Psoas muscle (tissue), 7 donors: ENCODE measurements at regions not wholly inside any gene's neighbourhood (a gene's known extent, or its start where the extent isn't known, plus 50 kb on each side); places are given as distances from the start of the nearest gene placed in this dataset.

ENCODE experiments used
- ATAC-seq, 4 donors: fragments of 200-7000 bp; cut with Tn5 transposase; one replicate each; pipeline ENCODE4 v1.9.1; 2020; ENCODE audit warnings: moderate library complexity in 3 of 4, mild to moderate bottlenecking in 2 of 4
- DNase-seq, 2 donors: peaks; one replicate each; pipeline ENCODE4 v3.0.0-alpha.2; 2020
- H3K27ac ChIP-seq: fragments of 200-600 bp; one replicate; pipeline ENCODE4 v1.8.0; 2022
- H3K27me3 ChIP-seq, 3 donors: fragments of 200-600 bp in 1 of 3; one replicate each; pipeline versions ENCODE4 v1.6.1 to v1.8.0; 2013 to 2022; ENCODE audit warnings: low read length in 2 of 3, mild to moderate bottlenecking in 2 of 3, moderate library complexity in 1 of 3; ENCODE audit not compliant: insufficient read depth in 3 of 3
- H3K36me3 ChIP-seq, 2 donors: fragments of 200-600 bp in 1 of 2; one replicate each; pipeline versions ENCODE4 v1.6.1 to v1.8.0; 2013 to 2022; ENCODE audit warnings: low read depth in 1 of 2, mild to moderate bottlenecking in 1 of 2, moderate library complexity in 1 of 2; ENCODE audit not compliant: insufficient read depth in 1 of 2
- H3K4me1 ChIP-seq: fragments of 200-600 bp; one replicate; pipeline ENCODE4 v1.8.0; 2022
- H3K4me3 ChIP-seq: fragments of 200-600 bp; one replicate; pipeline ENCODE4 v1.8.0; 2022; ENCODE audit warnings: mild to moderate bottlenecking
- H3K9me3 ChIP-seq: fragments of 200-600 bp; one replicate; pipeline ENCODE4 v1.8.0; 2022
- CTCF ChIP-seq: fragments of 200-600 bp; IDR thresholded peaks from one replicate; pipeline ENCODE4 v1.8.0; 2022; ENCODE audit warnings: antibody characterized with exemption
- WGBS, 3 donors: extraction: QIAGEN DNeasy Blood & Tissue Kit; methylation state at CpG; one replicate each; pipeline versions ENCODE4 v1.1.6 to v1.1.7; 2013; 5-methylcytosine and 5-hydroxymethylcytosine counted together
- intact Hi-C, 2 donors: fragments of 100-400 bp; cut with DNase I; formaldehyde crosslinking; loops; one replicate each; pipeline versions ENCODE4 v1.11.0 to v1.14.2; 2022
- donor health status: healthy with polysubstance abuse.
- donor health status: DM: no; HTN: no; CAD: no; lungs with moderate emphysema.
- donor health status: Bipolar disorder and iron deficiency.
- donor health status: healthy.
- donor health status: DM: yes; HTN: yes; CAD: no.
- donor health status: DM: no; HTN: no; CAD: no.
- donor health status: DM: yes; HTN: yes; CAD: no.

- no peaks in the 10 kb centered on the region for H3K4me1 ChIP-seq
- no peaks in the 10 kb centered on the region for H3K36me3 ChIP-seq
- WGBS, 3 donors: 64 to 71% (median 64%) methylated on average over 4 of the region's 4 CpGs
- ATAC-seq (no peak), DNase-seq (no peak)
- H3K9me3 ChIP-seq: no peaks in the 10 kb centered on the region
- no peak overlapping the region for H3K4me3 ChIP-seq
- intact Hi-C loops: no loop called here
- H3K27ac ChIP-seq: no peak overlapping the region
- no peak for TF ChIP-seq CTCF
- no peaks in the 10 kb centered on the region for H3K27me3 ChIP-seq
Measured at GRCh38 chr3:170766823-170767575, 103.0 kb downstream of the RPL22L1 start.

- ATAC-seq (no peak), DNase-seq (no peak)
- H3K27ac ChIP-seq: no peak overlapping the region
- H3K4me1 ChIP-seq: no peaks in the 10 kb centered on the region
- intact Hi-C loops: no loop called here
- TF ChIP-seq CTCF: no peak
- H3K4me3 ChIP-seq: no peak overlapping the region
- no peaks in the 10 kb centered on the region for H3K36me3 ChIP-seq
- no peaks in the 10 kb centered on the region for H3K27me3 ChIP-seq
- no peaks in the 10 kb centered on the region for H3K9me3 ChIP-seq
- WGBS, 3 donors: 82 to 91% (median 88%) methylated on average over 3 of the region's 3 CpGs
Measured at GRCh38 chr3:170766253-170766652, 103.7 kb downstream of the RPL22L1 start.

DNA sequence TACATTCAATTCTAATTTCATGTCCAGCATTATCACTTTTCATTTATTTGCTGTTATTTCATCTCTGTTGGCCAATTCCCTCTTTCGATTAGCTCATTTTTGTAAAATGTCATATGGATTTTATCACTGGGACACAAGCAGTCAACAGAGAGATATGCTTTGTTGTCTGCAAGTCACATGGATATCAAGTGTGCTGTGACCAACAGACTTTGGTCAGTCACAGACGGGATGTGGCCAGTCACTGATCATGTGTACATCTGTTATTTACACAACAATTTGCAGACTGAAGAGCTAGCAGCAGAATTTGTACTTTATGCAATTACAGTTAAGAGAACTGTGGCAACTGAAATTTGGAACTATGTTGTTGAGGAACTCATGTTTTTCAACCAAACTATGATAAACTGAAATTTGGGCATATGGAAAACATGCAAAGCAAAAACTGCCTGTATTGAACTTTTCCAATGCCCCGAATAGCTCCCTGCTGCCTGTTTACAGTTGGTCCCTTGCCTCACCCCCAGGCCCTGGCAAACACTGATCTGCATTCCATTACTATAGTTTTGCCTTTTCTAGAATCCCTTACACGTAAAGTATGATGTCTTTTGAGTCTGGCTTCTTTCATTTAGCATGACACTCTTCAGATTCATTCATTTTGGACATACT is 104.4 kb downstream of the RPL22L1 start:
- DNase-seq: no peak
- Histone ChIP-seq H3K36me3 (no peaks in the 10 kb centered on the region), H3K9me3 (no peaks in the 10 kb centered on the region), H3K27ac (no peak overlapping the region), H3K27me3 (no peaks in the 10 kb centered on the region), H3K4me1 (no peaks in the 10 kb centered on the region), H3K4me3 (no peak overlapping the region)
- no peak for TF ChIP-seq CTCF
- 62 to 65% (median 65%) methylated on average over 4 of the region's 4 CpGs for WGBS, 3 donors
- intact Hi-C loops: no loop called here
- no peak for ATAC-seq

DNA sequence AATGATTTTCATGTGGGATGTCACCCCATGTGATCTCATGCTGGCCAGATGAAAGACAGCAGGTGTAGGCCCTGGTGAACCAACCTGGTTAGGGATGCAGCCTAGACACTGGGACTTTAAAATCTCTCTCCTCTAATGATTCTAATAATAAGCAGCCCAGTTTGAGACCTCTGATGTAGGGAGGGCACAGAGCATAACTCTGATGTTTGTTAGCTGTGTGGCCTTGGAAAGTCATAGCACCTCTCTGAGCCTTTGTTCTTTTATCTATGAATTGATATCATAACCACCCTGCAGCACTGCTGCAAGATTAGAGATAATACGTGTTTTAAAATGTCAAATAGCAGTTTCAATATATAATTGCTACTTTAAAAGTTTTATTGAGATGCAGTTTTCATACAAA is 106.0 kb downstream of the RPL22L1 start:
- 81 to 83% (median 81%) methylated on average over 1 of the region's 1 CpG for WGBS, 3 donors
- Histone ChIP-seq H3K9me3 (no peaks in the 10 kb centered on the region), H3K36me3 (no peaks in the 10 kb centered on the region), H3K4me1 (no peaks in the 10 kb centered on the region), H3K4me3 (no peak overlapping the region), H3K27ac (no peak overlapping the region), H3K27me3 (no peaks in the 10 kb centered on the region)
- ATAC-seq (no peak), DNase-seq (no peak)
- intact Hi-C loops: no loop called here
- TF ChIP-seq CTCF: no peak
